Suppressor macrophage (primary cell): ENCODE measurements at regions not wholly inside any gene's neighbourhood (a gene's known extent, or its start where the extent isn't known, plus 50 kb on each side); places are given as distances from the start of the nearest gene placed in this dataset.

Experiments used
- DNase-seq, 4 experiments: peaks; one replicate each; pipeline ENCODE4 v3.0.0-alpha.2; 2020 to 2022

DNA sequence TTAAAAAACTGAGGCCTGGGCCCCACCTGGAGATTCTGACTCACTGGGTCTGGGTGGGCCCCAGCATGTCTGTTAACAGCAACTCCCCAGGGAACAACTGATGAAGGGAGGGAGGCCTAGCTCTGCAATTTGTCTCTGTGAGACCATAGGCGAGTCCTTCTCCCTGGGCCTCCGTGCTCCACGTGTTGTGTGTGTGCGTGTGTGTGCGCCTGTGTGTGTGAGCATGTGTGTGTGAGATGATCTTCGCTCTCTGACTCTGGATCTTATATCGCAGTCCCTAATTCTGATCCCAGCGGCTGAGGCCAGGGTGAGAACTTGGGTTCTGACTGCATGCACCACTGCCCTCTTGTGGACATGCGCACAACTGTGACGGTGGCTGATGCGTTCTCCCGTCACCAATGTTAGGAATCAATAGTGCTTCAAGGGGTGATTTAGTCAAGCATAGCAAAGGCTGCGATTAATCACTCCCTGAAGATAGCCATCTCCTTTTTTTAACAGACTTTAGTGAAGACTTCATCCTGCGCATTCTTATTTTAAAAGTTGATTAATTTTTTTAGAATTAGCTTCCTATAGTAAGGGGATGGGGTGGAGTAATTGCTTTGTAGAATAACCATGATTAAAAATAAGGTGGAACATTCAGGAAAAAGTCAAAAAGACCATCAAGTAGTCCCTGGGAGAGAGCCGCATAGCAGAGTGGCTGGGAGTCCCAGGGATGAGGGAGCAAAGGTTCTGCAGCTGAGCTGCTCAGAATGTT, 62.4 kb upstream of the USP24 start:
- DNase-seq, result peak; percentile 75 to 87 (median 84)

DNA sequence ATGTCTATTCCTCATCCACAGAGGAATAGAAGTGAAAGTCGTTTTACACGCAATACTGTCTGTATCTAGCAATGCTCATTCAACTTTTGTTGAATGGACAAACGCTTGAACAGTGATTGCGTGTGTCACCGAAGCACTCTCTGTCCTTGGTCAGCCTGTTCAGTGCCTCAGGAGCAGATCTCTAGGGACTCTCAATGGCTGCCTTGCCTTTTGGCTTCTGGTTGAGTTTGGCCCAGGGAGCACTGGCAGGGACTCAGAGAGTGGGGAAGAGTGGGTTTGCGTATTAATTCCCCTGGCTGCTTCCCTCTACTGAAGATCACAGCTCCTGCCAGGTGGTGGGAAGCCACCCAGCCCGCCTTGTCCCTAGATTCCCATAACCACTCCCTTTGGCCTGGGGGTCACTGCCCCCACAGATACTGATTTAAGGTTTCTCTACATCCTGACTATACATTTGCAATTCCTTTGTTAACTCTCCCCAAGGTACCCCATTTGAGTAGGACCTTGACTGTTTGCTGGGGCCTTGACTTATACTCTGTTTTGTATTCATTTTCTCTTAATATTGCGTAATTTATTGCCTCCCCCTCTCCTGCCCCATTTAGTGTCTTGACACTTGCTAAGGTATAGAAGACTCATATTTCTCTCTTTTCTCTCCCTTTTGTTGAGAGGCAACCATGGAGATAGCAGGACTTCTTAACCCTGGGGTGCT, 61.7 kb upstream of the USP24 start:
- no peak for DNase-seq

DNA sequence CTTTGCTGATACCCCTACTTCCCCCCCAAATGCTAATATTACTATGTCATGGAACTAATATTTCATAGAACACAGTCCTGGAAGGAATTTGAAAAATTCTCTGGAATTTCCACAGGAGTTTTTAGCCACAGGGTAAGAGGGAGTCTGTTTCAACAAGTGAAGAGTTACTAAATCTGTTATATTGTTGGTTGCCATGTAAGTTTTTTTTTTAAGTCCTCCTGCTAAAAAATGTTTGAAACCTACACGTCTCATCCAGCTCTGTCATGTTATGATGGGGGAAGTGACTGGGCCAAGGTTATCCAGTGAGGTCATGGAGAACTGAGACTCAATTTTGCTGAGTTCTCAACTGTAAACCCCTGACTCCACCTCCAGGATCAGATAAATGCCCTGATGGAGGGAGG, 60.8 kb upstream of the USP24 start:
- DNase-seq, result peak; percentile 33 to 70 (median 58)

DNA sequence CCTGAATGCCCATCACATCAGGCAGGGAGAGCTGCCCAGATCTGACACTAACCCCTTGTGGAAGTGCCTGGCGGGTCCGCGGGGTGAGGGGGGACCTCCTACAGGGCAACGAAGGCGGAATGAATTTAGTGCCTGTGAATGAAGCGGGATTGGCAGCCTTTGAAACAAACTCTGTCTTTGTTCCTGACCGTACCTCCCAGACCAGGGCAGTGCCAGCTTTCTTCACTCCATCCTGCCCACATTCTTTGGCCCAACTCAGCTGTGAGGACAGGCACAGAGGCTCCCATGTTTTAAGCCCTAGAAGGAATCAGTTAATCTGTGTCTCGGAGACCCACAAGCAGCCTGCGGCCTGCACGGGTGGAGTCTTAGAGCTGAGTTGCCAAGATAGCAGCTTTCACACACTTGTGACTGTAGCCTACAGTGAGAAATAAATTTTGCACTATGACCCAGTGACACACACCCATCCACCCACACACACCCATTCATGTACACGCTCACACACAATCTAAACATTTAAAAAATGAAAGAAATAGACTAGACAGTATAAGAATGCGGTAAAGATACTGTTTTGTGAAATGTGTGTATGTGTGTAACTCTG, 60.1 kb upstream of the USP24 start:
- DNase-seq, result no peak

DNA sequence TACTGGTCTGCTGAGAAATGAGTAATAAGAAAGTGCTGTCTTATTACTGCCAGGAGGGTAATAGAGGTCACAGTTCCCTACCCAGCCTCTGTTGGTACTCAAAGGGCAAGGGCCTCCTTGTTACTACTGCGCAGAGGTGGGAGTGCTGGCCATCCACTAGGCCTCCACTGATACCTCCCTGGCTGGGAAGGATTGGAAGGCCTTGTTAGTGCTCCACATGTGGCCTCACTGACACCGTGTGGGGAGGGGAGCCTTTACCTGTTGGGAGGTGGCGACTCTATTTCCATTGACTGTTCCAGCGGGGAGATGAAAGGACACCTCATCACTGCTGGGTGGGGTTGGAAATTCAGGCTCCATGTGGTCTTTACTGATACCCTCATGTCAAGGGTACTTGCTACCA, 57.8 kb upstream of the USP24 start:
- no peak for DNase-seq
